Kasumi-1 (cell line): ENCODE measurements at regions not wholly inside any gene's neighbourhood (a gene's known extent, or its start where the extent isn't known, plus 50 kb on each side); places are given as distances from the start of the nearest gene placed in this dataset.
"Not testable (repeated sequence)": the region's sequence is repeated elsewhere in the genome, so short reads cannot be mapped to it uniquely, and the experiment has no call there.

Experiments
- DNase-seq, 2 experiments: peaks; one replicate each; lab custom pipeline; 2025; lab: John Stamatoyannopoulos, UW

DNA sequence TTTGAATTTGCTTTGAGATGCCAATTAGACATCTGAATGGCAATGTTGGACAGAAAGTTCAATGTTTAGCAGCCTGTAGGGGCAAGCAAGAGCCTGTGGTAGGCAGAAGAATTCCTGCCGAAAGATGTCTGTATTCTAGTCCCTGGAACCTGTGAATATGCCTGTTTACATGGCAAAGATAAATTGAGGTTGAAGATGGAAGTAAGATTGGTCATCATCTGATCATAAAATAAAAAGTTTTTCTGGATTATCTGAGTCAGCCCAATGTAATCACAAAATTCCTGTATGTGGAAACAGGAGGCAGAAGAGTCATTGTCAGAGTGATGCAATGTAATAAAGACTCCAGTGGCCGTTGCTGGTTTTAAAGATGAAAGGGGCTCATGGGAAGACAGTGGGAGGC is 430.5 kb downstream of the MDFIC start:
- no peak for DNase-seq

DNA sequence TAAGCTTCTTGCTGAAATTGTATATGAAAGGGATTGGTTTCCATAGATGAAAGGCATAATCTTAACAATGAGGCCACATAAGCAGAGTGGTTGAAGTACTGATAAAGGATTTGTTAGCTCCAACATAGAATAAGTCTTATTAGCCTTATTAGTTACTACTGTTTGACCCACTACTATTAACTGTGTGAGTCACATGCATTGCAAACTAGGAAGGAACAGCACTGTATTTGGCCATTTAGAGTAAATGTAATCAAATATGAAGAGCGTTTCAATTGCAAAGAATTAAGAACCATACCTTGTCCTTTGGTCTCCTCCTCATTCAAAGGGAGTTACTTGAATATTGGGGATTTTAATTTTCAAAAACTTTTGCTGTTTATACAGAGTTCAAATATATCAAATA is 428.9 kb downstream of the MDFIC start:
- no peak for DNase-seq

DNA sequence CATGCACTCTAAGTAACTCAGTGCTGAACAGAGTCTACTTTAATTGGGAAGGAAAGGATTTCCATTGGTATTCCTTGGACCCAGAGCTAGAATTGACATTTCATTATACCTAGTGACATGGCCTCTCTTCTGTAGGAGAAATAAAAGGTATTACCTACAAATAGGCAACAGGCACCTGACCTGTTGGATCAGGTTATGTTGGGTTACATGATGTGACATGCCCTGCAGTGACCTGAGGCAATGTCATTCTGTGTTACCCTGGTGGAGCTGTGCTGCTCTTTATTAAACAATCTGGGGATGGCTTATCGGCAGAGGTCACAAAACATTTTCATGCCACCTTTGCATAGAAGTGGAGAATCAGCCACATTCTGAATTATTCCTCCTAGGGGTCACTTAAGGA is 427.7 kb downstream of the MDFIC start:
- no peak for DNase-seq

DNA sequence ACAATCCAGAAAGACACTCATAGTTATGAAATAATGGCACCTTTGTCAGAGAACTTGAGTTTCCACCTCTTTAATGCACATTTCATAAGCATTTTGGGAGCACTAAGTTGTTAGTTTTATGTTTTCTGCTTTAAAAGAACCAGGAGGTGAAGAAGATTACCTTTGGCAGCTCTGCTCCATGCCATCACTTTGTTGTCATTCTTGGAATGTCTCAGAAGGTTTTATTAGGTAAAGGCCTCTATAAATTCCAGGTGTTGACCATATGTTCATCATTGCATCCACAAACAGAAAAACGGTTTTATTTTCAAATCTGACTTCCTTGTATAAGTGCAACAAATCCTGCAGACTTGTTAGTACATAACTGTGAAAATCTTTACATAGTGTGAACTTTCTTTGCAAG is 424.8 kb downstream of the MDFIC start:
- no peak for DNase-seq

DNA sequence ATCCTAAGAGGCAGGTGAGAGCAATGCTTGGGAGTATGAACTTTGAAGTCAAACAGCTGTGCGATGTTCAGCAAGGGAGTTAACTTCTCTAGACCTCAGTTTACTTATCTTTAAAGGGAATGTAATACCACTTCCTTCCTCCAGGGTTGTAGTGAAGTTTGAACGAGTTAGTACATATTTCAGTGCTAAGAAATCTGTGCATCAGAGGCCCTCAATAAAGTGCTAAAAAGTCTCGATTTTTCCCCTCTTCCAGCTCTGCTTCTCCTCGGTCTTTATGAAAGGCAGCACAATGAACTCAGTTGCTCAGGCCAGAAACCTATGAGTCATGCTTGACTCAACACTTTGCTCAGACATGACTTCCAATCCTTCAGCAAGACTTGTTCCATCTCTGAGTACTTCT is 418.9 kb downstream of the MDFIC start:
- no peak for DNase-seq

DNA sequence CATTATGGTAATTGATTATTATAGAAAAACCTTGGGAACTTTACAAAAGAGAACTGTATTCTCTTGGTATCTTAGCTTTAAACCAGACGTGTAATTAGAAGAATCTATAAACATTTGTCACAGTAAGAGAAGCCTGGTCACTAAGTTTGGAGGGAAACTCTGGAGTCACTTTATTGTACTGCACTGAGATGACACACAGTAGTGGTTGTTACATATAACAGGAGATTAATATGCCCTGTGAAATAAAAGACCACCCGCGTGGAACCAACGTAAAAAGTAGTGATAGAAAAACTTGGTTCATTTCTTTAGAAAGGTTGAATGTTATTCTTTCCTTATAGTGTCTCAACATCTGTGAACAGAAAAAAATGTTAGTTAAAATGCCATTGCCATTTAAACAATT is 416.1 kb downstream of the MDFIC start:
- DNase-seq = no peak

DNA sequence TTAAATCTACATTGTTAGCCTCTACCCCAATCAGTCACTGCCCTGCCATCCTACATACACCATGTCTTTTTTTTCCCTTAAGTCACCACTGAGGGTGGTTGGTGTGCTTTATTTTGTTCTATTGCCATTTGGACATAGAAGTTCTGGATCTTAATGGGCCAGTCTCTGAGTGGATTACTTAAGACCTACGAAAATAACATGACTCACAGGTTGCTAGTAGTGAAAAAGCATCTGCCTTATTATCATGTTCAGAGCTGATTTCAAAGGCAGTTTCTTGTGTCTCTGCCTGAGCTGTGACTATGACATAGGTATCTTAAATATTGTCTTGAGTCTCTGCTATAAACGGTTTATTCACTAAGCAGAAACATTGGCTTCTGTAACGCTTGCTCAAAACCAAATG is 410.8 kb downstream of the MDFIC start:
- no peak for DNase-seq

DNA sequence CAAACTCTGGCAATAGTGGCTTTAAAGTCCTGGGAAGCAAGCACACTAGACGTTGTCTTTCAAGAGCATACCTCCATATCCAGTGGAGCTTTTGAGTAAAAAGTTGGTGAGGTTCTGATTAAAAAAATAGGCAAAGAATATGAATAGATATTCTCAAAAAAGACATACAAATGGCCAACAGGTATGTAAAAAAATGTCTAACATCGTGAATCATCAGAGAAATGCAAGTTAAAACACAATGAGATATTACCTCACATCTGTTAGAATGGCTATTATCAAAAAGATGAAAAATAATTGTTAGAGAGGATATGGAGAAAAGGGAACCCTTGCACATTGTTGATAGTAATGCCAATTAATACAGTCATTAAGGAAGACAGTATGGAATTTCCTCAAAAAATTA is 407.1 kb downstream of the MDFIC start:
- no peak for DNase-seq

DNA sequence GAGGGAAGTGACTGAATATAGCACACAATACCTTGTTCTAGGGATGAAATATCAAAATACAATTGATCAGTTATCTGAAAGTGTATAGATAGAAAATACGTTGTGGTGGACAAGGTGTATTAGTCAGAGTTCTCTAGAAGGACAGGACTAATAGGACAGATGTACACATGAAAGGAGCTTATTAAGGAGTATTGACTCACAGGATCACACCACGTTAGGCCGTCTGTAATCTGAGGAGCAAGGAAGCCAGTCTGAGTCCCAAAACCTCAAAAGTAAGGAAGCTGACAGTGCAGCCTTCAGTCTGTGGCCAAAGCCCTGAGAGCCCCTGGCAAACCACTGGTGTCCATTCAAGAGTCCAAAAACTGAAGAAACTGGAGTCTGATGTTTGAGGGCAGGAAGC is 406.1 kb downstream of the MDFIC start:
- DNase-seq = no peak

DNA sequence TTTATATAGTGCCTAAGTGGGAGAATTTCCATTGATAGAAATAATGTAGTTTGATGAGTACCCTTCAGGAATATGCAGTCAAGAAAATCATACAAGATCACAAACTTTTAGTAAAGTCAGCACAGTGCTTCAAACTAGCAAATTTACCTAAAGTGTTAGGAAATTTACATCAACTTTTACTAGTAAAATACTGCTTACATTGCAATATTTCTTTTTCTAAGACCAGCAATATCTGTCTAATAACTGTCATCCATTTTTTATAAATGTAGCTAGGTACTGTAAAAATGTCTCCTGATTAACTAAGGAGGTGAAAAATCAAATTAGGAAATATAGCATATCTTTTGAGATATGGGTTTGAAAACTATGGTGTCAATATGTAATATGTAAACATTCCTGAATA is 405.4 kb downstream of the MDFIC start:
- no peak for DNase-seq

DNA sequence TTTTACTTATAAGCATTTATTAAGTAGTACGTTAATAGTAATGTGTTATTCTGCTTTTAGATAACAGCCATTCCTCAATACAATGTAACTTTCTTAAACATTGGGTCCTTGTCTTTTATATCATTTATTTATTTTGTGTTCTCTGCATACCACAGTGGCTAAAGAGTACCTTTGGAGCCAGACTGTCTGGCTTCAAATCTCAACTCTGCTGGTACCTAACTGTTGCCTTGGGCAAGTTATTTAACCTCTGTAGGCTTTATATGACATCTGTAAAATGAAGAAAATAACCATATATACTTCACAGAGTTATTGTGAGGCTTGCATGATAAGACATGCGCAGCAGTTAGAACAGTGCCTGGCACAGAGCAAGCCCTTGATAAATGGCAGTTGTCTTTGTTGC is 397.6 kb downstream of the MDFIC start:
- no peak for DNase-seq

DNA sequence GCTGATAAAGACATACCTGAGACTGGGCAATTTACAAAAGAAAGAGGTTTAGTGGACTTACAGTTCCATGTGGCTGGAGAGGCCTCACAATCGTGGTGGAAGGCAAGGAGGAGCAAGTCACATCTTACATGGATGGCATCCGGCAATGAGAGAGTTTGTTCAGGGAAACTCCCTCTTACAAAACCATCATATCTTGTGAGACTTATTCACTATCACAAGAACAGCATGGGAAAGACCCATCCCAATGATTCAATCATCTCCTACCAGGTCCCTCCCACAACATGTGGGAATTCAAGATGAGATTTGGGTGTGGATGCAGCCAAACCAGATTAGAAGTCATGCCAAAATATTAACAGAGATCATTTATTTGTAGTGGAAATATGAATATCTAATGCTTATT is 388.4 kb downstream of the MDFIC start:
- not testable (repeated sequence) for DNase-seq

DNA sequence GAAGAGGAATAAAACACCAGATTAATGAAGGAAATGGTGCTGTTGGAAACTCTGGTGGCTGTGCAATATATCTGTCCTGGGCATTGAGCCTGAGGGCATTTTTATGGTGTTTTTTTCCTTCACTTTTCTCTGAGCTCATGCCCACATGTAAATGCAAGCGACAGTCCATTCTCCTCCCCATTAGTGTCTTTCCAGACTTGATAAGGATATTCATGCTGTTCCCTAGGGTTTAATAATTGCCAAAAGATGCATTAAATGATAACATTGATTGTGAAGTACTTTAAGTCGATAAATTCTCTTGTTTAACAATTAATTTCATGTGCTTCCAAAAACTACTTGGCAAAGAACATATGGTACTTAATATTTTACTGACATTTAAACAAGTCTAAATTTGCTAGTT is 384.7 kb downstream of the MDFIC start:
- no peak for DNase-seq

DNA sequence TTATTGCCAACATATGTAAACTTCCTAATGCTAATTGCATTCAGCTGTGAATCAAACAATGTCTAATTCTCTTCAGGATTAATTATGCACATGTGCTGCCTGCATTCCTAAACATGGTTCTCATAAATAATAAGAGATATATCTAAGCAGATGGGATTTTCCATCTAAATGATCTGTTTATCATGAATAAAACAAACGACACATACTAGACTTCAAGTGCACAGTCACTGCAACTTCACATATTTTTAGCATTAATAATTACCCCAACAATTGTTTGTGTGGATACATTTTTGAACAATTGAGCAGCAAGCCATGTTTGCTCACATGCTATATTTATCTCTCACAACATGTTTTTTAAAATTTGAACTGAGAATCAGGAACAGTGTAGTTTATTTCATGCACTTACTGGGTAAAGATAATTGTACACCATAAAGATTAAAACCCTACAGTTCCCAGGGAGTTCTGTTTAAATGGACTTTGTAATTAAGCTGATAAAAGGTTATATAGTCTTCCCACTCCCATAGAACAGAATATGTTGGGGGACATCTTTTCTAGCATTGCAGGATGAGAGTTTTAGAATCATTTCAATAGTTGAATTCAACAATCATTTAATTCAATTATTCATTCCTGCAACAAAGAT is 378.5 kb downstream of the MDFIC start:
- no peak for DNase-seq

DNA sequence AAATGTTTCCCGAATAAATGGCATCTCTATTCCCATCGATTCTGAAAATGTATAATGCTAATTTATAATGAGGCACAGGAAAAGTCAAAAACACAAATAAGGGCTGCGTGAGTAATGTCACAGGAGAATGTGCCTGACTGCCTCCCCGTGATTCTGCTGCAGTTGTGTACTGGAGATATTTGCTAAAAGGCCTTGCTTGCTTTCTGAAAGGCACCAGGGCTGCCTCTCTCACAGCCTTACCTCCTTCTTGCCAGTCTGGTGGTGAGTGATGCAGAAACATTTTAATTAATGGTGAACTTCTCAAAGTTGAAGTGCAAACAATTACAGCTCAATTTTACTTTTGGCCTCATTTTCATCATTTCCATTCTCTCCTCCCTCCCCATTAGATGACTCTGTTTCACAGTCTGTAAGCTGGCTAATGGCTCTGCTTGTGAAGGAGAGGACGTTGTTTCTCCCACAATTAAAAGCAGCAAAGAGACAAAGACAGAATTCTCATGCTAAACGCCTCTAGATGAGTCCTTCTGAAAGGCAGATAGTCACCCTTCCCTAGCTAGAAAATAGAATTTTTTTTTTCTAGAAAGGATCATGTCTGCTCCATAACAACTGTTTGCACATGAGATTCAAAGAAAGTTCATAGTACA is 377.6 kb downstream of the MDFIC start:
- DNase-seq = no peak

DNA sequence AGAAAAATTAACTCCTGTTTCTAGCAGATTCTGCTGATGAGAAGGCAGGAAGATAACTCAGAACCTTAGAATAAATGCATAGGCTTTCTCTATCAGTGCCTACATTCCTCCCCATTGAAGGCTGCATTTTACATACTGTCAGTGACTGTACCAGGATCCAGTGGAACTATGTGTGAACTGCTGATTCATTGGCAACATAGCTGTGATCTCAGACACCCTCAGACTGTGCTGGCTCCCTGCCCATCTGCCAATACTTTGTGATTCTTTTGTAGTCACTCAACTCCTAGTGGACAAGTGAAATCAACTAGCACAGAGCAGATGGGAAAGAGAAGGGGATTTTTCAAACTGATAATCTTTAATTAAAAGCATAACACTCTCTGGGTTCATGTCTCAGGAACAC is 375.8 kb downstream of the MDFIC start:
- DNase-seq = no peak

DNA sequence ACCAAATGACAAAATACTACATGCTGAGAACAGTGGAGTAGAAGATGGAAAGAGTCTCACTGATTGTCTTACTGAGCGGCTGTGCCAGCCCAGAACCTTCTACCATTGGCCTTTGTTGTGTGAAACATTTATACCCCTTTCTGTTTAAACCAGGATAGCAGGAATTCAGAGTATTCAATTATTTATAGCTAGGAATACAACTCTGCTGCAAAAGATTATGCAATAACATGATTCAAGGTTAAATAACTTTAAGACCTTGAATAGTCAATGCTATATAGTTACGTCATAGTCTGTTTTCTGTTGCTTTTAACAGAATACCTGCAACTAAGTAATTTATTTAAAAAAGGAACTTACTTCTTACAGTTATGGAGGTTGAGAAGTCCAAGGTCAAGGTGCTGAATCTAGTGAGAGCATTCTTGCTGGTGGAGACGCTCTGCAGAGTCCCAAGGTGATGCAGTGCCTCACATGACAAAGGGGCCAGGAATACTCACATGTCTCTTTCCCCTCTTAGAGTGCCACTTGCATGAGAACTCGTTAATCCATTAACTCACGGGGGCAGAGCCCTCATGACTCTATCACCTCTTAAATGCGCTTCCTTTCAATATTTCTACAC is 371.8 kb downstream of the MDFIC start:
- DNase-seq = no peak

DNA sequence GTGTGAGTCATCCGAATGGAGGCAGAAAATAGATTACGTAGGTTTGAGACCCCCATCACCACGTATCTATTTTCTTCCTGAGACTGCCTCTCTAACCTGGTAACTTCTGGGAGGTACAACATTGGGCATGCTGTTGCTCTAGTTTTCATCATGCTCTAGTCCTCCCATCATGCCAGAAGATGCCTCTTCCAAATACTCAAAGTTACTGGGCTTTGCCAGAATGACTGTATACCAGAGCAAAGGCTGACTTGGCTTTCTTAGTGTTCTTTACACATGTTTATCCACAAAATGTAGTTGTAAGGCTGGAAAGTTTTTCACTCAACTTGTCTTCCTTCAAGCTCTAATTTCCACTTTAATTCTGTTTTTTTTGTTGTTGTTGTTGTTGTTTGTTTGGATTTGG is 370.5 kb downstream of the MDFIC start:
- DNase-seq = no peak

DNA sequence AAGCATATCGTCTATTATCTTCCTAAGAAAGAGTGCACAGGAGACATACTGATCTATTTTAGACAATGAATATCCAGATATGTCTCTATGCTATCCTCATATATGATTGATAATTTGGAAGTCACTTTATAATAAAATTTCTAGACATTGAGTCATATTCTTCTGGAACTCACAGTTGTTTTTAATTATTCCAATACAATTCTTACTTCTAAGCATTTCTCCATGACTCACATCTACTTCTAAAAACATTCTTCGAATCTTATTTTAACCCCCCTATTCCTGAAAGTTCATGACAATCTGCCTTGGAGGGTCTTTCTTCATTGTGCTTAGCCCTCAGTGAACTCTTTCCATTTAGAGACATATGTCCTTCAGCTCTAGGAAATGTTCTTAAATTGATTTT is 368.1 kb downstream of the MDFIC start:
- no peak for DNase-seq

DNA sequence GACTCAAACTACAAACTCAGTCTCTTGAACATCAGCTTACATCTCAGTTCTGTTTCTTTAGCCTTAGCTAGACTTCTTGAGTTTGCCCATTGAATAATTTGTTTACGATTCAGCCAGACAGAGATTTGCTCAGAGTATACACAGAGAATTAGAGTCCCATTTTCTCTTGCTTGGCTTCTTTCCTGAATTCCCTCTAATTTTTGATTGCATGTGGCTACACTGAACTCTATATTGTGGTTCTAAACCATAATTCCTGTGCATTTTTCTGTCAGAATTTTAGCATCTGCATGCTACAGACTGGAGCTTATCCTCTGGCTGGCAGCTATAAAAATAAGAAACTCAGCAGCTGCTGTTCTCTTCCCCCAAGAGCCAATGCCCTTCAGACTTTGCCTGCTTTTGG is 354.9 kb downstream of the MDFIC start:
- DNase-seq = no peak

DNA sequence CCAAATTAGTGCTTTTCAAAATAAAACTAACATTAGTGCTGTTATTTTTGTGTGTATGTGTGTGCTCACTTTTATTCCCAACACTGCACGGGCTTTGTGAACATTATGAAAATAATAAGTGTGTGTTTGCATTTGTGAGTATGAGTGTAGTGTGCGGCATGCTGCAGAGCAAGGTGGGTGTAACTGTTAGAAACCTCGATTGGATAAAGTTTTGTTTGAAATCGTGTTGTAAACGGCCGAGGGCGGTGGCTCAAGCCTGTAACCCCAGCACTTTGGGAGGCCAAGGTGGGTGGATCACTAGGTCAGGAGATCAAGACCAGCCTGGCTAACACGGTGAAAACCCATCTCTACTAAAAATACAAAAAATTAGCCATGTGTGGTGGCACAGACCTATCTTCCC is 352.0 kb downstream of the MDFIC start:
- DNase-seq = not testable (repeated sequence)

DNA sequence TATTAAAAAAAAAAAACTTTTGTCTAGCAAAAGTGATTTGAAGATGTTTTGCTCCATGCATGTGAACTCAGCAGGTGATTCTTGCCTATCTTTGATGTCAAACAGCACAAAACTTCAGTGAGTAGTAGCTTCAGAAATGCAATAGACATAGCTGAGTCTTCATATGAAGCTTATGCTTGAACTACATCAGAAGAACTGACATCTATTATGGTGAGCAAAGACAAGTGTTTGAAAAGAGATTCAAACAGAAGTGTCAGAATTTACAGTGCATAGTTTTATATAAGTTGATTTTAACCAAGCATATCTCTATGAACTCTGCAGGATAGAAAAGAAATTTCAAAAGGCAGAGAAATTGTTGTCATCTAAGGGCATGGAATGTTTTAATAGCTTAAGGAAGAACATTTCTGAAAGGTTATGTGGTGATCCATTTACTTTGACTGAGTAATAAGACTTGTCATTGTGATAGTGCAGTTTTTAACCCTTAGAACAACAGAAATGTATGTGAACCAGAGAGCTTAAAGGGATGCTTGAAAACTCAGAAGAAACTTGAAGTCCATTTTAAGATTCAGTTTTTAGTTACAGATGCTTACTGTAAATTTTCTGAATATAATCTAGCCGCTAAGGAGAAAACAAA is 351.4 kb downstream of the MDFIC start:
- no peak for DNase-seq
